ENCODE measurements at regions not wholly inside any gene's neighbourhood (a gene's known extent, or its start where the extent isn't known, plus 50 kb on each side); places are given as distances from the start of the nearest gene placed in this dataset.

GRCh38 chr7:53642866-53643265 is 607.4 kb downstream of the POM121L12 start (continued):
- TF ChIP-seq EZH2 (IDR thresholded peaks at IDR 0.05; ENCODE audit: low read depth, low read length, severe bottlenecking): no peak

Data from H1 (cell line).